HCT116 (cell line): ENCODE measurements at regions not wholly inside any gene's neighbourhood (a gene's known extent, or its start where the extent isn't known, plus 50 kb on each side); places are given as distances from the start of the nearest gene placed in this dataset.

ENCODE experiments used
- ATAC-seq: fragments of 200-7000 bp; cut with Tn5 transposase; 2 replicates; pipeline ENCODE4 v1.9.1; 2020; ENCODE audit warnings: mild to moderate bottlenecking, moderate library complexity
- BruUV-seq: library from RNA; stranded (reverse); fragments of 400-500 nt; replicated peaks from 2 replicates; lab custom pipeline; 2021; lab: Mats Ljungman, UMichigan
- CTCF ChIA-PET: fragments of 300-600 bp; sonication (Branson Sonifier 250); formaldehyde crosslinking; loops from one replicate; lab custom pipeline; 2021; ENCODE audit warnings: antibody characterized with exemption; lab: Charles Lee
- POLR2A ChIA-PET: fragments of 300-600, 350-600 bp; sonication (Branson Sonifier 250); formaldehyde crosslinking; loops from one replicate; lab custom pipeline; 2021; ENCODE audit warnings: antibody characterized with exemption; lab: Charles Lee
- RAD21 ChIA-PET, 2 experiments: fragments of 300-600 bp; sonication (Branson Sonifier 250); formaldehyde crosslinking; loops; one replicate each; lab custom pipeline; 2023; ENCODE audit warnings: low total read pairs in 2 of 2; ENCODE audit not compliant: uncharacterized antibody in 2 of 2, unreplicated experiment in 2 of 2, low non-redundant PET in 1 of 2; lab: Charles Lee
- DNase-seq: peaks from one replicate; pipeline ENCODE4 v3.0.0-alpha.2; 2010; ENCODE audit warnings: low read depth, low spot score
- H2AFZ ChIP-seq: fragments of 200-600 bp; shearing (Covaris generic), sonication (generic); 2 replicates; pipeline ENCODE4 v1.6.1; 2017; ENCODE audit warnings: low read depth, mixed run types, mixed read lengths, antibody characterized with exemption, low read length; ENCODE audit not compliant: poor library complexity, severe bottlenecking
- H3K27ac ChIP-seq: 2 replicates; pipeline ENCODE4 v1.5.1; 2012; ENCODE audit warnings: low read depth, low read length
- H3K27me3 ChIP-seq: fragments of 200-600 bp; sonication (generic); 2 replicates; pipeline ENCODE4 v1.6.1; 2016; ENCODE audit warnings: mixed run types, low read length, mixed read lengths; ENCODE audit not compliant: insufficient read depth
- H3K36me3 ChIP-seq, 2 experiments: fragments of 200-500 bp in 1 of 2; fragments of 200-600 bp in 1 of 2; sonication (Bioruptor generic) in 1 of 2; sonication (generic) in 1 of 2; 2 replicates each; pipeline versions ENCODE4 v1.5.1 to v1.6.1; 2014 to 2016; ENCODE audit warnings: low read length in 2 of 2, inconsistent platforms in 1 of 2, mixed read lengths in 1 of 2, mixed run types in 1 of 2; ENCODE audit not compliant: insufficient read depth in 2 of 2, control insufficient read depth in 1 of 2
- H3K4me1 ChIP-seq, 2 experiments: fragments of 200-600 bp in 1 of 2; sonication (generic) in 1 of 2; 2 replicates each; pipeline versions ENCODE4 v1.5.1 to v1.6.1; 2012 to 2017; ENCODE audit warnings: low read length in 2 of 2, inconsistent platforms in 1 of 2, mild to moderate bottlenecking in 1 of 2, mixed read lengths in 1 of 2, mixed run types in 1 of 2, moderate library complexity in 1 of 2; ENCODE audit not compliant: insufficient read depth in 2 of 2, control insufficient read depth in 1 of 2
- H3K4me2 ChIP-seq: fragments of 200-600 bp; sonication (generic); 2 replicates; pipeline ENCODE4 v1.6.1; 2017; ENCODE audit warnings: mixed run types, low read length, mixed read lengths
- H3K4me3 ChIP-seq, 2 experiments: fragments of 200-600 bp in 1 of 2; sonication (generic) in 1 of 2; replicated peaks in 1 of 2; 2 replicates each; pipeline ENCODE4 v1.5.1; 2011 to 2016; ENCODE audit warnings: low read length in 2 of 2, control low read depth in 1 of 2, low read depth in 1 of 2, mild to moderate bottlenecking in 1 of 2, mixed read lengths in 1 of 2, mixed run types in 1 of 2
- H3K79me2 ChIP-seq: fragments of 200-600 bp; sonication (generic); 2 replicates; pipeline ENCODE4 v1.6.1; 2017; ENCODE audit warnings: mild to moderate bottlenecking, mixed run types, low read length, moderate library complexity, mixed read lengths; ENCODE audit not compliant: insufficient read depth
- H3K9ac ChIP-seq: fragments of 200-600 bp; sonication (generic); 2 replicates; pipeline ENCODE4 v1.6.1; 2016; ENCODE audit warnings: low read length, mixed read lengths
- H3K9me2 ChIP-seq: fragments of 200-600 bp; sonication (generic), shearing (Covaris generic); 2 replicates; pipeline ENCODE4 v1.6.1; 2017; ENCODE audit warnings: mixed run types, mild to moderate bottlenecking, moderate library complexity; ENCODE audit not compliant: insufficient read depth
- H3K9me3 ChIP-seq, 2 experiments: fragments of 200-500 bp in 1 of 2; fragments of 200-600 bp in 1 of 2; sonication (Bioruptor generic) in 1 of 2; sonication (generic) in 1 of 2; 2 replicates each; pipeline ENCODE4 v1.6.1; 2014 to 2017; ENCODE audit warnings: low read length in 2 of 2, mixed read lengths in 2 of 2, inconsistent platforms in 1 of 2, low read depth in 1 of 2, mild to moderate bottlenecking in 1 of 2, mixed run types in 1 of 2, moderate library complexity in 1 of 2; ENCODE audit not compliant: control insufficient read depth in 1 of 2, insufficient read depth in 1 of 2
- H4K20me1 ChIP-seq: fragments of 200-600 bp; sonication (generic), shearing (Covaris generic); 2 replicates; pipeline ENCODE4 v1.6.1; 2017; ENCODE audit warnings: mixed run types, mild to moderate bottlenecking, moderate library complexity; ENCODE audit not compliant: insufficient read depth
- CEBPB ChIP-seq: IDR thresholded peaks from 2 replicates; pipeline ENCODE4 v1.6.1; 2012; ENCODE audit warnings: low read depth
- CTCF ChIP-seq, 3 experiments: fragments of 200-600 bp in 1 of 3; sonication (generic) in 1 of 3; IDR thresholded peaks in 2 of 3; conservative IDR thresholded peaks in 1 of 3; 2 replicates each; pipeline ENCODE4 v1.5.1; 2012 to 2017; ENCODE audit warnings: low read depth in 2 of 3, low read length in 2 of 3, antibody characterized with exemption in 1 of 3, borderline replicate concordance in 1 of 3, control low read depth in 1 of 3, mild to moderate bottlenecking in 1 of 3, mixed read lengths in 1 of 3, mixed run types in 1 of 3, moderate library complexity in 1 of 3; ENCODE audit not compliant: insufficient read depth in 1 of 3
- EGR1 ChIP-seq: IDR thresholded peaks from 2 replicates; pipeline ENCODE4 v1.6.1; 2012; ENCODE audit warnings: low read depth
- EZH2 ChIP-seq: fragments of 200-600 bp; sonication (generic); IDR thresholded peaks from 2 replicates; pipeline ENCODE4 v1.6.1; 2017; ENCODE audit warnings: antibody characterized with exemption, mixed run types
- JUND ChIP-seq: IDR thresholded peaks from 2 replicates; pipeline ENCODE4 v1.6.1; 2012
- MAX ChIP-seq: IDR thresholded peaks from 2 replicates; pipeline ENCODE4 v1.6.1; 2012
- POLR2AphosphoS5 ChIP-seq: IDR thresholded peaks from 2 replicates; pipeline ENCODE4 v1.6.1; 2011; ENCODE audit warnings: mild to moderate bottlenecking, low read depth, low read length, moderate library complexity
- RAD21 ChIP-seq: IDR thresholded peaks from 2 replicates; pipeline ENCODE4 v1.6.1; 2012; ENCODE audit warnings: low read depth, mild to moderate bottlenecking
- REST ChIP-seq: IDR thresholded peaks from 2 replicates; pipeline ENCODE4 v1.6.1; 2012; ENCODE audit warnings: low read depth
- SIN3A ChIP-seq: IDR thresholded peaks from 2 replicates; pipeline ENCODE4 v1.6.1; 2012; ENCODE audit warnings: low read depth
- SP1 ChIP-seq: IDR thresholded peaks from 2 replicates; pipeline ENCODE4 v1.6.1; 2012; ENCODE audit warnings: low read depth
- TCF7L2 ChIP-seq: IDR thresholded peaks from 2 replicates; pipeline ENCODE4 v1.7.0; 2011; ENCODE audit warnings: borderline replicate concordance, inconsistent platforms; ENCODE audit not compliant: insufficient read depth, insufficient read length; ENCODE audit errors: extremely low read depth
- YY1 ChIP-seq: IDR thresholded peaks from 2 replicates; pipeline ENCODE4 v1.6.1; 2011; ENCODE audit warnings: low read length, low read depth, moderate library complexity, mild to moderate bottlenecking; ENCODE audit not compliant: insufficient replicate concordance; ENCODE audit errors: extremely low read depth
- ZBTB33 ChIP-seq: IDR thresholded peaks from 2 replicates; pipeline ENCODE4 v1.6.1; 2011; ENCODE audit warnings: mild to moderate bottlenecking, low read length, moderate library complexity; ENCODE audit not compliant: insufficient replicate concordance; ENCODE audit errors: extremely low read depth
- ZFX ChIP-seq: fragments of 450-650 bp; IDR thresholded peaks from 2 replicates; pipeline ENCODE4 v1.6.1; 2017
- ZNF274 ChIP-seq: fragments of 200-500 bp; sonication (Bioruptor generic); IDR thresholded peaks from 2 replicates; pipeline ENCODE4 v1.6.1; 2014; ENCODE audit warnings: mild to moderate bottlenecking, low read depth, low read length, inconsistent platforms
- intact Hi-C: fragments of 100-400 bp; cut with micrococcal nuclease; formaldehyde crosslinking; loops from 2 replicates; pipeline ENCODE4 v1.10.0; 2022

- ChIA-PET POLR2A (no interaction called here), CTCF (no interaction called here)
- TF ChIP-seq ZNF274 (no peak), MAX (no peak), ZFX (no peak), YY1 (no peak), EGR1 (no peak), SP1 (no peak), CTCF (IDR thresholded peaks at IDR 0.05 in 2 of 3, conservative IDR thresholded peaks at IDR 0.05 in 1 of 3; ENCODE audit: borderline replicate concordance in 1 of 3, insufficient read depth in 1 of 3, low read depth in 2 of 3, low read length in 2 of 3) (no peak), TCF7L2 (no peak), SIN3A (no peak), JUND (no peak), EZH2 (no peak), RAD21 (no peak), REST (no peak), ZBTB33 (no peak), POLR2AphosphoS5 (no peak), CEBPB (no peak)
Observed at GRCh38 chr5:159741829-159742322, 174.4 kb upstream of the ADRA1B start.

More at GRCh38 chr5:159741829-159742322, 174.4 kb upstream of the ADRA1B start:
- no peak overlapping the region for H2AFZ ChIP-seq
- intact Hi-C loops = no loop called here
- H3K36me3 ChIP-seq = no peaks in the 10 kb centered on the region
- no peaks in the 10 kb centered on the region for H4K20me1 ChIP-seq
- ATAC-seq (no peak), DNase-seq (no peak)
- no peak overlapping the region for H3K27ac ChIP-seq
- RAD21 ChIA-PET = no interaction called here
- no peaks in the 10 kb centered on the region for H3K79me2 ChIP-seq
- no peaks in the 10 kb centered on the region for H3K9me3 ChIP-seq
- no peaks in the 10 kb centered on the region for H3K9me2 ChIP-seq
- no peak overlapping the region for H3K4me2 ChIP-seq
- no peaks in the 10 kb centered on the region for H3K4me1 ChIP-seq
- no peak overlapping the region for H3K4me3 ChIP-seq
- no TSS peak for BruUV-seq
- no peaks in the 10 kb centered on the region for H3K27me3 ChIP-seq
- H3K9ac ChIP-seq = no peak overlapping the region
